GM19238 (cell line): ENCODE measurements at regions not wholly inside any gene's neighbourhood (a gene's known extent, or its start where the extent isn't known, plus 50 kb on each side); places are given as distances from the start of the nearest gene placed in this dataset.
"Not testable (repeated sequence)": the region's sequence is repeated elsewhere in the genome, so short reads cannot be mapped to it uniquely, and the experiment has no call there.

Experiments used
- DNase-seq: peaks from one replicate; pipeline ENCODE4 v3.0.0; 2011; ENCODE audit warnings: low spot score; ENCODE audit not compliant: insufficient read length

DNA sequence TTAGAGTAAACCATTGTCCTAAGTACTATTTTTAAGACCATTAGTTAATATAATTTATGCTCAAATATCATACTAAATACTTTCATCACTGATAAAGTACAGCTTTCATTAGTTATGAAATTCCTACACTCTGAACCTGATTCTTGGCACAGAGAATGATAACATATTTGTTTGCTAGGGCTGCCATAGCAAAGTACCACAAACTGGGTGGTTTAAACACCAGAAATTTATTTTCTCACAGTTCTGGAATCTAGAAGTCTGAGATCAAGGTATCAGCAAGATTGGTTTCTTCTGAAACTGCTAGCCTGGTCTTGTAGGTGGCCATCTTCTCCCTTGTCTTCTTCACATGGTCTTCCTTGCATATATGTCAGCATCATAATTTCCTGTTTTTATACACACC, 608.4 kb downstream of the TLE1 start:
- DNase-seq, result no peak

- DNase-seq, result no peak
Measured at GRCh38 chr9:81080185-81080584, 609.2 kb downstream of the TLE1 start.

DNA sequence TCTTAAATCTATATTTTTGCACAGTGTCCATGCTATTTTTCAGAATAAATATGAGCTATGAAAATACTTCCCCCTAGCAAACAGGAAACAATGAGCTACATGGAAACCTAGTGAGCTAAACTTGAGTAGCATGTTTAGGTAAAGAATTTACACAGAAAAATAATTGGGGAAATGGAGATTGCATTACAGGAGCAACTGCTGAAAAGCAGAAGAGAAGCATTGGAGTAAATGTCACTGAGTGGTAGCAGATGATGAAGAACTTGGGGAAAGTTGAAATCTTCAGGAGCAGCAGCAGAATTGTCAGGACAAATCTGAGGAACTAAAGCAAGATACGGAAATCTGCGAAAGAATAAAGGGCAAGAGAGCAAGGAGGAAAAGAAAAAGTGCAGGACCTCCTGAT, 610.3 kb downstream of the TLE1 start:
- no peak for DNase-seq

DNA sequence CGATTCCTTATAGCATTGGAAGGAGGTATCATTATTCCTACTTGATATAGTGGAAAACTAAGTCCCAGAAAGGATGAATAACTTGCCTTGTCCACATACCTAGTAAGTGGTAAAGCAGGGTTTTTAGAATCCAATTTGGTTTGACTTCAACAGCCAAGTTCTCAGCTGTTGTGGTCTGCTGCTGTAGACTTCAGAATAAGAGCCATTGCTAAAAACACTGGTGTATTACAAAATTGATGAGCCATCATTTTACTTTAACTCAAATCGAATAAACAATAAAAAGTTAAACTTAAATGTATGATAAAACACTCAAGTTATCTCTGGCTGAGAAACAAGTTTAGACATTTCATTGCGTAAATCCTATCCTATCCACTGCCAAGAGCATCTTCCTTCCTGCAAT, 610.8 kb downstream of the TLE1 start:
- DNase-seq, result no peak

DNA sequence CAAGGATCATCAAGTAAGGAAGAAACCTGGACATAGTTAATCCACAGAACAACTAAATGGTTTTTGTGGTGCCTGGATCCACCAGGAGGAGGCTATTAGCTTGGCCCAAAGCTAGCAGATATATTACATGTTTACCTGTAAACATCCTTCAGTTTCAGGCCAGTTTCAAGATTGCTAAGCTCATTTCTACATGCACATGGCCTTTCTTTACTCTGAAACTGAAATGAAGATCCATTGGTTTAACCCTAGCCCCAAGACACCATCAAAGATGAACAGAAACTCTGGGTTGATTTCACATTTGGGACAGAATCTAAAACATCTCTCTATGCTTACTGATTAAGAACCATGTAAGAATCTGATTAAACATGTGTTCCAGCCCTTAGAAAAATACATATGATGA, 611.8 kb downstream of the TLE1 start:
- DNase-seq, result no peak

DNA sequence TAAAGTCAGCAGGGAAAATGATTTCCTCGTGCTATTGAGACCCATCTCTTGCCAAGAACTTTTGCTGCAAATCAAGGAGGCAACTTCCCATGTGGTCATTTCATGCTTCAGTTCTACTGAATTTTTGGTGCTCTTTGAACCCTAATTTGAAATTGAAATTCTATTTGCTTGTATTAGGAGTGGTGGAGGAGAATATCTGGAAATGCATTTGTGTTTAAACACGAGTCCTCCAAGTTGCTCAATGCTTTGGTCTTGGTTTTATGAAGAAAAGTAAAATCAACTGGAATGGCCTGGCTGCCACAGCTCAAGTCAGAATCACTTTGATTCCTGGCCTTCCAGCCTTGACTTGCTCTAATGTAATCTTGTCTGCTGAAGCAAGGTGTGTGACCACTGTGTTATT, 613.2 kb downstream of the TLE1 start:
- DNase-seq, result no peak

DNA sequence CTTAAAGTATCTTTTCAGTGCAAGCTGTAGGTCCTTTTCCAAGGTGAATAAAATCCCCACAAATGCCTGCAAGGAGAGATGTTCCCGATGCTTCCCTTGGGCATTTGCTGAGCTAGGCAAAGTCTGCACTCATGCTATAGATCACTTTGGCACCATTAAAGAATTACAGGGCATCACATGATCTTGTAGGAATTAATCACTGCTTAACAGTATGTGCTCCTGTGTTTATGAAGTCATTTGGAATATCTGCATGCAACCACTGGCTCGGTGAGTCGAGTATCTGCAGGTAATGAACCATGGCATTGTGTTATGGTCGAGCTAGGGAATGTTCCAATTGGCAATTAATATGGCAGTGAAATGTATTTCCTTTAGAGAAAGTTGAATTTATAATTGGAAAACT, 615.1 kb downstream of the TLE1 start:
- no peak for DNase-seq

DNA sequence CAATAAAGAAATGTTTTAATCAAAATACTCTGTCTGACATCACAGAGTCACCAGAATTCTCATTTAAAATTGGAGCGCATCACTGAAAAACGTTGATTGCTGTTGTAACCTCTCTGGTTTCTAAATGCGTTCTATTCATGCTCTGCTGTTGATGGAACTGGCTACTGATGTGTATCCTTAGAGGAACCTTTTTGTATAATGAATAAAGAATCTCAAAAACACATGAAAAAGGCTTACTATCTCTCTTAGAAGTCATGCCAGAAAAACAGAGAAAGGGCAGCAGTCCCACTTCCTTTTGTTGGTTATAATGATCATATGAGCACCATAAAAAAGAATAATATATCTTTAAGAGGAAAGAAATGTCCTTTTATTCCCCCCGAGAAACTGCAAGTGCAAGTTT, 615.5 kb downstream of the TLE1 start:
- no peak for DNase-seq

GRCh38 chr9:81072758-81073157, 616.6 kb downstream of the TLE1 start:
- DNase-seq, result no peak

GRCh38 chr9:81071108-81071507, 618.2 kb downstream of the TLE1 start:
- DNase-seq, result no peak

GRCh38 chr9:81070689-81071088, 618.7 kb downstream of the TLE1 start:
- no peak for DNase-seq

DNA sequence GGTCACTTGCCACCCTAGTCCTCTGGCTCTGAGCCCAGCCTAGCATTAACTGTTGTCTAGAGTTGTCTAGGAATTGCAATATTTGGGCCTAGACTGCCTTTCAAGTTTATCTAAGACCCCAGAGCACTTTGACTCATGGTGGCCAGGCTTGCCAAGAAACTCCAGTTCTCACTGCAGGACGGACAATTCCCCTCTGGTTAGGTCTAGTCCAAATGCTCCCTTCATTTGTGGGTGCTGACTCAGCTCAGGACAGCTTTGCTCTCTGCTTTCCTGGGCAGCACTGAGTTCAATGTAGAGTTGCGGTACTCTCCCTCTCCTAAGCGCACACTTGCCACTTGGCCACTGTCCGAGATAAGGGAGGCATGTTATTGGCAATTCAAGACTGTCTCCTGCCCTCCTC, 619.4 kb downstream of the TLE1 start:
- DNase-seq, result no peak

GRCh38 chr9:81069038-81069795, 620.1 kb downstream of the TLE1 start:
- no peak for DNase-seq

DNA sequence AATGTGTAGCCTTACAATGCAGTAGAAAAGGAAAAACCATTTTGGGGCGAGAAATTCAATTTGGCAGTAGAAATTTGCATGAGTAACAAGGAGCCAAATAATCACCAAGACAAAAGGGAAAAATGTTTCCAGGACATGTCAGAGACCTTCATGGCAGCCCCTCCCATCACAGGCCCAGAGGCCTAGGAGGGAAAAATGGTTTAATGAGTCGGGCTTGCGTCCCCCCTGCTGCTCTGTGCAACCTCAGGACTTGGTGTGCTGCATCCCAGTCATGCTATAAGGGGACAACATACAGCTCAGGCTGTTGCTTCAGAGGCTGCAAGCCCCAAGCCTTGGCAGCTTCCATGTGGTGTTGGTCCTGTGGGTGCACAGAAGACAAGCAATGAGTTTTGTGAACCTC, 626.4 kb downstream of the TLE1 start:
- not testable (repeated sequence) for DNase-seq

DNA sequence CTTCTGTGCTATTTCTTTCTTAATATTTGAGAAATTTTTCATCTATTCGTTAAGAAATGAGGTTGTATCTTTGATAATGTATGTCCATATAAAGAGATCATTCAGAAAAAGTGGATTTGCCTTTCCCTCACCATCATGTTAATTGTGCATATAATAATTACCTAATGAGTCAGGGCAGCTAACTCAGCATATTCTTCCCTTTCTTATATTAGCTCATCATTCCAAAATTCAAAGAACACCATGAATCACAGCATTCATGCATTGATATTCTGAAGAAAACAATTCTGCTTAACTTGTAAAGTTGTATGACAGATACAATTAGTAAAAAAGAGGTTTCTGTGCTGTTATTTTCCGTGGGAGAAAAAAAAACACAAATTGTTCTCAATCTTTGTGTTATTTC, 630.6 kb downstream of the TLE1 start:
- no peak for DNase-seq

GRCh38 chr9:81053298-81054025, 635.9 kb downstream of the TLE1 start:
- no peak for DNase-seq

DNA sequence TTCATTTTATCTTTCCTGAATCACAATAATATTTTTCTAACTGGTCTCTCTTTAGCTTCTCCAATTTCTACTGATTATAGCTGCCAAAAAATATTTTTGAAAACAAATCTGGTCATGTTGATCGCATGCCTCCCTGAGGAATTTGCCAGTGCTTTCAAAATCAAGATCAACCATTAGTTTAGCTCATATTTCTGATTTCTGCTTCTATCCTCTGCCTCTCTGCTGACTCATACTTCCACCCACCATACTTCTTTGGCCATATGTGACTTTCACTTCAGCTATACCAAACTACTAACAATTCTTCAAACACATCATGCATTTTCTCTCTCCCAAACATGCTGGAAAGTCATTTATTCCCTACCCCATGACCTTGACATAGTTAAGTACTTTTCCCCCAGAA, 636.5 kb downstream of the TLE1 start:
- no peak for DNase-seq

DNA sequence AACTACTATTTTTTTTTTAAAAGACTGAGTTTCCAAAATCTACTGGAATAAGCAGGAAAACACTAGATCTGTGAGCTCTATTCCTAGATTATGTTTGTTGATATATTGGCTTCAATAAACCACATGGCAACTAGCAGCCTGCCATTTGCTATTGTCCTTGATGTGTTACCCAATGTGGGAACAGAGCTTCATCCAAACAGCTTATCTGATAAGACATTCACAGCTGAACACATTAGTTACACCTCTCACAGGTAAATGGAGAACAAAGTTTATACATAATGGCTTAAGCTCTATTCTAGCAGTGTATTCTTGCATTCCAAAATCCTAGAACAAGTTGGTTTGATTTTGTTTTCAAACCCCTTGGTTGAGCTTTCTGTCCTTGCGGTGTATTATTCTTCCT, 642.1 kb downstream of the TLE1 start:
- DNase-seq, result no peak

- DNase-seq, result no peak
Measured at GRCh38 chr9:81045658-81046057, 643.7 kb downstream of the TLE1 start.

GRCh38 chr9:81037889-81038288, 651.5 kb downstream of the TLE1 start:
- DNase-seq, result no peak

GRCh38 chr9:81035601-81036000, 653.7 kb downstream of the TLE1 start:
- DNase-seq, result no peak

DNA sequence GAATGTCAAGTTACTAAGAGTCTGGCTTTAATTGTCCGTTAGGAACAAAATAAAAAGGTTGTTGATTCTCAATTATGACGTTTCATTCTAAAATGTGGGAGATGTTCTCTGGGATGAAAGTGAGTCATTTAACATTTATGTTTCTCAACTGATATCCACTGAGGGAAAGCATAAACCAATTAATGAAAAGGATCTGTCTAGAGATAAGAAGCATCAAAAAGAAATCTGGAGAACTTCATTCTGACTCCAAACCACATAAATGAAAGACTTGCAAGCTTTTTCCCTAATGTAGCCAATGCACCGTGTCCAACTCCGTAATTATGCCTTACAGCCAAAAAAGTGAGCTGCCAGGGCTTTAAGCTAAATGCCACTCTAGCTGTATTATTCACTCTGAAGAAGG, 654.2 kb downstream of the TLE1 start:
- DNase-seq, result no peak

- DNase-seq, result no peak
Measured at GRCh38 chr9:81032831-81033230, 656.5 kb downstream of the TLE1 start.
